GM18511 (cell line): ENCODE measurements at regions not wholly inside any gene's neighbourhood (a gene's known extent, or its start where the extent isn't known, plus 50 kb on each side); places are given as distances from the start of the nearest gene placed in this dataset.
A peak's percentile ranks its signal among the peaks of the same experiment; 100 is the strongest.

Source experiments
- ATAC-seq: cut with Tn5 transposase; IDR thresholded peaks from one replicate; pipeline ENCODE4 v1.9.1; 2021; ENCODE audit warnings: mild to moderate bottlenecking, moderate library complexity; ENCODE audit not compliant: unreplicated experiment

- ATAC-seq: no peak
These were observed 442.4 kb downstream of the CCSER2 start for GRCh38 chr10:84770824-84771223.

DNA sequence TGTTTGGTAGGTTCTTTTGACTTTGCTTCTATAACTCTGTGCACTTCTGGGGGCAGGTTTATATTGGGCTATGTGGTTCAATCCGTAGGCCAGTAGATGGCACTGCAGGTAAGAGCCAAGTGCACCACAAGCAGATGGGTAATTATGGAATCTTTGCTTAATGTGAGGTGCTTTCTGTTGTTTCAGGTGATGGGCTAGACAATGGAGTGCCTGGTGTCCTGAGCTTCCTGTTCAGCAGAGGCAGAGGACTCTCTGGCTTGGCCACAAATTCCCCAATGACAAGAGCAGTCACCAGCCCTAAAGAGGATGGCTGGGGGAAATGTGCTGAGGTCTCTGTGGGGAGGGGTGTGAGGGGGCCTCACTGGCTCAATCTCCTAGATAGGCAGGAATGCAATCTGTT lies 455.0 kb downstream of the CCSER2 start:
- ATAC-seq: peak; percentile 91

DNA sequence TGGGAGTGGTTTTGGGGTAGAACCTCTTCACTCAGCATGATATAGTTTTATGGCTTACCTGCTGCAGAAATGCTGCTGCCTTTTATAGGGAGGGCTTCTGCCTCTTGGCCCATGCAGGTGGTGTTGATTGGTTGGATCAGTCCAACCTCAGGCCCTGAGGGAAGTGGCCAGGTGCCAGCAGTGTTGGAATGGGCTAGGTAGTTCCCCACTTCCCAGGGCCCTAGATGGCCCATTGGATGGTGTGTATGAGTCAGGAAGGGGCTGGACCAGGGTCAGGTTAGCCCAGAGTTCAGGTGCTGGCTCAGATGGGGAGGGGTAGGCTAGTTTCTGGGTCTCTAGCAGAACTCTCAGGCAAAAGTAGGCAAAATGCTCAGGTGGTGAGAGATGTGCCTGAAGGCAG lies 455.5 kb downstream of the CCSER2 start:
- no peak for ATAC-seq

DNA sequence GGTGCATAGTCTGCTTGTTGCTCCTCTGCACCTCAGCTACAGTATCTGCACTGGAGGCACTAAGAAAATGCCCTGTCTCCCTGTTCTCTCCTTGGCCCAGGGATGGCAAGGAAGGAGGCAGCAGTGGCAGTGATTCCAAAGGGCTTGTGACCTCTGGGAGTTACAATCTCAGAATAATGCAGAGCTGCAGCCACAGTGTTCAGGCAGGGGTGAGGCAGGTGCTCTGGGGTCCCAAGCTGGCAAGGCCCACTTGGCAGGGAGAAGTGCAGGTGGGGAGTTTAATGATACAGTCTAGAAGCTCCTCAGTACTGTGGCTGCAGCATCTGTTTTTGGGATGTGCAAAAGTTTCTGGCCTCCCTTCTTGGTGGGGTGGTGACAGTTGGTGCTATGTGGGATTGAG lies 456.4 kb downstream of the CCSER2 start:
- ATAC-seq: no peak

DNA sequence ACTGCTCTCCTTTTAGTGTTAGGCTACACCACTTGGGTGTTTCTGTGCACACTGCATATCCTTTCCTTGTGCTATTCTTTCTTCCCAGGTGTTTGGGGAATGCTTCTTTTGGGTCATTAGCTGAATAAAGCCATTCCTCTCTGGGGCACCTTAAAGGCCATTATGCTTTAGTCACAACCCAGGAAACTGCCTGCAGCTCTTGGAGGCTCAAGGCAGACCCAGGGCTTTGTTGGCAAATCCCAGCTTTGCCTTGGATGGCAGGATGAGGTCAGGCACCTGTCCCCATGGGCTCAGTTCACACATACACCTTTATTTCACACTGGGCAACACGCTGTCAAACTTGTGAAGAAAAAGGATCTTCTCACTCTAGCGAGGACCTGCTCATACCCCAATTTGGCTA lies 460.6 kb downstream of the CCSER2 start:
- ATAC-seq: no peak

GRCh38 chr10:84798312-84798711 lies 469.9 kb downstream of the CCSER2 start:
- ATAC-seq: no peak

- no peak for ATAC-seq
These were observed 472.8 kb downstream of the CCSER2 start for GRCh38 chr10:84801156-84801555.

DNA sequence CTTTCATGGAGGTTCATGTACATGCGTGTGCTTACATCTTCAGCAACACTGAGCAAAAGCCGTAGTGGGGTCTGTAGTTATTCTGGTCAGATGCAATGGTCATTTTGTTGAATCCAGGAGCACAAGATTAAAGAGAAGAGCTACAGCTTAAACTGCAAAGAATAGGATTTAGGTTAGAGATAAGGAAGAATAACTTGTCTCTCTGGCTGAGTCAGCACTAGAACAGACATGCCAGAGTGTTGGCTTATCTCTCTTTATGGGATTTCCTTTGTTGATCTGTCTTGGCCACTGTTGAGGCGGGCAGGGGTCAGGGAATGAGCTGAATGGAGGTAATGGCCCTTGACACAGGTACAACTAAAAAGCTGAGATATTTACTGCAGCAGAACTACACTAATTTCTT lies 473.5 kb downstream of the CCSER2 start:
- no peak for ATAC-seq

DNA sequence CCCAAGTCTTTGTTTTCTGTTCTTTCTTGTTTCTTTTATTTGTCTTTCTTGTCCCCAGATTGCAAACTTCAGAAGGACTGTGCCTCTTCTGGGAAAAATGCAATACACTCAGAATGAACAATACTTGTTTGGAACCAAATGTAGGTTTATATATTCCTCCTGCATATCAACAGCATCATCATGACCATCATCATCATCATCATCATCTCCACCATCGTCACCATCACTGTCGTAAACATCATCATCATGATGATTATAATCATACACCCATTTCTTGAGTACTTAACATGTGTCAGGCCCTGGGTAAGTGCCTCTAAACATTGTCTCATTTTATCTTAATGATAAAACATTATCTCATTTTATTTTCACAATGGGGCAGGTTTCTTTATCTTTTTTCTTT lies 476.8 kb downstream of the CCSER2 start:
- no peak for ATAC-seq

GRCh38 chr10:84811113-84811512 lies 482.7 kb downstream of the CCSER2 start:
- ATAC-seq: no peak

- ATAC-seq: no peak
These were observed 490.6 kb downstream of the CCSER2 start for GRCh38 chr10:84818961-84819360.

GRCh38 chr10:84820120-84820519 lies 491.7 kb downstream of the CCSER2 start:
- no peak for ATAC-seq

GRCh38 chr10:84820596-84820995 lies 492.2 kb downstream of the CCSER2 start:
- ATAC-seq: no peak

DNA sequence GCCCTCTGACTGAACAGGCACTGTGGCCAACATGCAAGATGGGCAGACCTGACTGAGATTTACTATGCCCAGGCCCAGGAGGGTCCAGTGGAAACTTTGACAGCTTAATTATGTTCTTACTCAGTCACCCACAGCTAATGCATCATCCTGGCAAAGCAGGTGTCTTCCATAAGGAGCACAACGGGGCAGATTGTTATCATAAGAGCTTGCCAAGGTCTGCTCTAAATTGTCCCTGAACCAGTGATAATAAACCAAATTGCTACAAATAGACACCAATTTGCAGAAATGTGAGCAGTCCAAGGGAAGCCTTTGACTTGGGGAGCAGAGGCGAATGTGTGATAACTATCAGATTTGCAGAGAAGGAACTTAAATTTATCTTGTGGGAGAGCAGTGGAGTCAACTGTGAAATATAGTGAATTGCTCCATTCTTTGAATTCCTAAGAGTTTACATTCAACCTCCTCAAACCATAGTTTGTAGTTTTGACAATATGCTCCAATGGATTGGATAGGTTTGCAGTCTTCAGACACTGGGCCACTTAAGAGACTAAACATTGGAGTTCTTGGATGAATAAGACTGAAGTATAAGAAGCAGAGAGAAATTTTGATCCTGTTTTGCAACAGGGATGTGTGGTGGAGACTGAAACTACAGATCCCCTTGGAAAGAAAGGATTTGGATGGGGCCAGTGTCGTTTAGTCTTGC lies 494.7 kb downstream of the CCSER2 start:
- no peak for ATAC-seq

DNA sequence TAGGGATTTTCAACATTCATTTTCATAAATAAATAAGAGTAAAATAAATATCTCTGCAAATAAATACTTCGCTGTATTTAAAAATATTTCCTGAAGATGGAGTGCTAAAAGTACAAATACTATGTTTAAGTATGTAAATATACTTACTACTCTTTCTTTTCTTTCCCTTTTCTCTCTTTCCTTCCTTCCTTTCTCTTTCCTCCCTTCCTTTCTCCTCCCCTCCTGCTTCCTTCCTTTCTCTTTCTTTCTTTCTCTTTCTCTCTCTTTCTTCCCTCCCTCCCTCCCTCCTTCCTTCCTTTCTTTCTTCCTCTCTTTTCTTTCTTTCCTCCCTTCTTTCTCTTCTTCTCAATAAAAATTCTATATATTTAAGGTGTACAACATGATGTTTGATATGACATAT lies 496.1 kb downstream of the CCSER2 start:
- no peak for ATAC-seq

GRCh38 chr10:84825330-84825729 lies 496.9 kb downstream of the CCSER2 start:
- ATAC-seq: no peak

DNA sequence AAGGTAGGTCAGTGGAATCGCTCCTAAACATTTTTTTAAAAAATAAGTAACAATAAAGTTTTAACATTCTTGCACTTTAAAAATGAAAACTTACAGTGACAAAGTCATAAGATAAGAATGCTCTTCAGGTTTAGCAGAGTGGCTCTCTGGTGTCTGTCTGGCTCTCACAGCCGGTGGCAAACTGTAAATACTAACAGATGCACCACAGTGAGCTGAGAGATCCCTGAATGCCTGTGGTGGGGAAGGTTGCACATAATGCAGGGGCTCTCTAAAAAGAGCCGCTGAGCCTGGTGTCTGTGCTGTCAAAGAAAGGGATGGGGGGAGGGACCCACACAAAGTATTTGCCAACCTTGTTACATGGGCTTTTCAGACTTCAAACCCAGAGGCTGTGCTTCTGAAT lies 498.3 kb downstream of the CCSER2 start:
- no peak for ATAC-seq

GRCh38 chr10:84829131-84829530 lies 500.7 kb downstream of the CCSER2 start:
- ATAC-seq: no peak

- no peak for ATAC-seq
These were observed 508.8 kb downstream of the CCSER2 start for GRCh38 chr10:84837041-84837812.

GRCh38 chr10:84837877-84838276 lies 509.5 kb downstream of the CCSER2 start:
- ATAC-seq: no peak

- no peak for ATAC-seq
These were observed 510.5 kb downstream of the CCSER2 start for GRCh38 chr10:84838851-84839250.

GRCh38 chr10:84842593-84842992 lies 514.2 kb downstream of the CCSER2 start:
- ATAC-seq: no peak

- no peak for ATAC-seq
These were observed 516.1 kb downstream of the CCSER2 start for GRCh38 chr10:84844461-84844860.
